SU-DHL-6 (cell line): ENCODE measurements at regions not wholly inside any gene's neighbourhood (a gene's known extent, or its start where the extent isn't known, plus 50 kb on each side); places are given as distances from the start of the nearest gene placed in this dataset.

ENCODE experiments used
- CTCF ChIP-seq: fragments of 200-600 bp; sonication (generic); IDR thresholded peaks from one replicate; pipeline ENCODE4 v1.5.1; 2017; ENCODE audit warnings: antibody characterized with exemption, mild to moderate bottlenecking, low read length, moderate library complexity; ENCODE audit not compliant: insufficient read depth, poor library complexity, severe bottlenecking
- EZH2phosphoT487 ChIP-seq: fragments of 200-600 bp; sonication (generic), shearing (Covaris generic); conservative IDR thresholded peaks from 2 replicates; pipeline ENCODE4 v1.6.1; 2018; ENCODE audit warnings: mild to moderate bottlenecking, antibody characterized with exemption, low read length, moderate library complexity, mixed read lengths

DNA sequence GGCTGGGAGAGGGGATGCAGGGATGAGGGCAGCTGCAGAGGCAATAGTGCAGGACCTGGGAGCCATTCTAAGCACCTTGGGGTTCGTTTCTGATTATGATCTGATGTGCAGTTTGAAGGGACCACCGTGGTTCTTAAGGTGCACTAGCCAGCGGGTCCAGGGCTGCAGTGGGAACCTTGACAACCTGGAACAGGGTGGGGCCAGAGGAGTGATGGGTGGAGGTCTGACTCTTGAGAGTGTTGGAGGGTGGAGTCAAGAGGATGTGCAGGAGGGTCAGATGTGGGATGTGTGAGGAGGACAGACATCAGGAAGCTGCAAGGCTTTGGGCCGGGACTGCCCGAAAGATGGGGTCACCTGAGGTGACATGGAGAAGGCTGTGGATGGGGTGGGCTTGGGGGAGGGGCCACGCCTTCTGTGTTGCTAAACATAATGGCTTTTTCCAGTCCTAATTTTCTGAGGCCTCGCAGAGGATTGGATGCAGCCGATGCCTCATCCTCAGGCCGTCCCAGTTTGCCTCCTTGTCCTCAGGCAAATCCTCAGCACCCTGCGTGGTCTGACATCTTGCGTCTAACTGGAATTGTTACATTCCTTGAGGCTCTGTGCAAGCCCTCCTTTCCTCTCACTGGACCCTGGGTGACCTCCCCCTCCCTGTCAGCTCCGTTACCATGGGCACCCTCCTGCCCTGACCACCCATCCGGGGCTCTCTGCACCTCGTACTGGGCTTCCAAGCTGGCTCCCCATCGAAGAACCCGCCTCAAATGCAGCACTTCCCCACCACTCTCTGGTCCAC lies 61.4 kb upstream of the TRPM1 start:
- TF ChIP-seq CTCF (no peak), EZH2phosphoT487 (no peak)
